GM12891 (cell line): ENCODE measurements at regions not wholly inside any gene's neighbourhood (a gene's known extent, or its start where the extent isn't known, plus 50 kb on each side); places are given as distances from the start of the nearest gene placed in this dataset.

Source experiments
- POLR2A ChIP-seq: IDR thresholded peaks from 2 replicates; pipeline ENCODE4 v1.6.1; 2011; ENCODE audit warnings: low read depth, low read length, control low read depth
- POLR2AphosphoS5 ChIP-seq: IDR thresholded peaks from 2 replicates; pipeline ENCODE4 v1.6.1; 2011; ENCODE audit warnings: low read depth, low read length, control low read depth
- TAF1 ChIP-seq: IDR thresholded peaks from 2 replicates; pipeline ENCODE4 v1.6.1; 2011; ENCODE audit warnings: low read depth, low read length, control low read depth

GRCh38 chr3:20787005-20787404, 601.0 kb upstream of the SGO1 start:
- TF ChIP-seq POLR2A (no peak), POLR2AphosphoS5 (no peak), TAF1 (no peak)
